K562 (cell line): ENCODE measurements at regions not wholly inside any gene's neighbourhood (a gene's known extent, or its start where the extent isn't known, plus 50 kb on each side); places are given as distances from the start of the nearest gene placed in this dataset.

ENCODE experiments used
- ATAC-seq: fragments of 200-7000 bp; cut with Tn5 transposase; 3 replicates; pipeline ENCODE4 v1.9.1; 2020; ENCODE audit warnings: moderate library complexity
- BruUV-seq: library from RNA; stranded (reverse); fragments of 400-500 nt; replicated peaks from 2 replicates; lab custom pipeline; 2021; lab: Mats Ljungman, UMichigan
- CTCF ChIA-PET: fragments of 300-600 bp; formaldehyde crosslinking; extraction: SDS; loops from one replicate; lab custom pipeline; 2021; ENCODE audit warnings: low intra/inter-chr PET ratio; lab: Yijun Ruan, JAX
- POLR2A ChIA-PET: fragments of 300-600, 350-650 bp; sonication (Branson Sonifier 250); formaldehyde crosslinking; extraction: SDS; loops from one replicate; lab custom pipeline; 2021; ENCODE audit warnings: antibody characterized with exemption, inconsistent platforms; lab: Yijun Ruan, JAX
- DNase-seq, 4 experiments: peaks; one replicate each; pipeline versions ENCODE4 v3.0.0 to v3.0.0-alpha.2; 2011 to 2018; ENCODE audit warnings: low spot score in 3 of 4, mixed read lengths in 3 of 4; ENCODE audit errors: extremely low read depth in 1 of 4
- FAIRE-seq: peaks from 2 replicates; lab custom pipeline; 2011; peaks lifted over from hg19 to GRCh38; lab: Jason Lieb, UNC
- H2AFZ ChIP-seq: 2 replicates; pipeline ENCODE4 v1.6.0; 2011; ENCODE audit warnings: low read depth, low read length, control low read depth, inconsistent platforms
- H3K27ac ChIP-seq: fragments of 200-600 bp; 3 replicates; pipeline ENCODE4 v1.8.0; 2011; ENCODE audit warnings: low read depth, mild to moderate bottlenecking, control low read depth, inconsistent platforms, low read length, moderate library complexity, mixed read lengths; ENCODE audit errors: extremely low read depth
- H3K27me3 ChIP-seq, 2 experiments: fragments of 300-600 bp in 1 of 2; 2 replicates in 1 of 2; 3 replicates in 1 of 2; pipeline versions ENCODE4 v1.6.0 to v1.8.0; 2011; ENCODE audit warnings: inconsistent platforms in 2 of 2, low read length in 2 of 2, mild to moderate bottlenecking in 1 of 2, mixed read lengths in 1 of 2, moderate library complexity in 1 of 2; ENCODE audit not compliant: control insufficient read depth in 2 of 2, insufficient read depth in 2 of 2
- H3K36me3 ChIP-seq: fragments of 300-600 bp; 3 replicates; pipeline ENCODE4 v1.8.0; 2011; ENCODE audit warnings: mild to moderate bottlenecking, low read length, inconsistent platforms; ENCODE audit not compliant: control insufficient read depth, insufficient read depth
- H3K4me1 ChIP-seq, 2 experiments: fragments of 200-600 bp in 1 of 2; replicated peaks in 1 of 2; 2 replicates in 1 of 2; 3 replicates in 1 of 2; pipeline versions ENCODE4 v1.5.1 to v1.8.0; 2011; ENCODE audit warnings: inconsistent platforms in 2 of 2, low read length in 2 of 2, mild to moderate bottlenecking in 1 of 2, mixed read lengths in 1 of 2, moderate library complexity in 1 of 2; ENCODE audit not compliant: control insufficient read depth in 2 of 2, insufficient read depth in 2 of 2
- H3K4me2 ChIP-seq: 2 replicates; pipeline ENCODE4 v1.6.1; 2011; ENCODE audit warnings: low read length, control low read depth, inconsistent platforms, mixed read lengths; ENCODE audit not compliant: insufficient read depth
- H3K4me3 ChIP-seq: fragments of 200-600 bp; sonication (generic), shearing (Covaris generic); 2 replicates; pipeline ENCODE4 v1.5.1; 2016; ENCODE audit warnings: control low read depth, inconsistent platforms
- H3K79me2 ChIP-seq: fragments of 200-600 bp; 3 replicates; pipeline ENCODE4 v1.8.0; 2011; ENCODE audit warnings: low read length, inconsistent platforms; ENCODE audit not compliant: control insufficient read depth, insufficient read depth
- H3K9ac ChIP-seq, 2 experiments: 2 replicates each; pipeline versions ENCODE4 v1.6.0 to v1.6.1; 2011; ENCODE audit warnings: low read depth in 2 of 2, low read length in 2 of 2, control low read depth in 1 of 2, inconsistent platforms in 1 of 2, mild to moderate bottlenecking in 1 of 2, mixed read lengths in 1 of 2; ENCODE audit not compliant: insufficient read depth in 1 of 2
- H3K9me1 ChIP-seq: one replicate; pipeline ENCODE4 v1.6.0; 2011; ENCODE audit warnings: inconsistent platforms, mild to moderate bottlenecking, low read length, moderate library complexity; ENCODE audit not compliant: control insufficient read depth, insufficient read depth
- H3K9me3 ChIP-seq: replicated peaks from 2 replicates; pipeline ENCODE4 v1.5.1; 2011; ENCODE audit warnings: low read depth, low read length, inconsistent platforms; ENCODE audit not compliant: control insufficient read depth, insufficient read depth
- H4K20me1 ChIP-seq: replicated peaks from 2 replicates; pipeline ENCODE4 v1.6.1; 2011; ENCODE audit warnings: low read length, inconsistent platforms, mixed read lengths; ENCODE audit not compliant: control insufficient read depth, insufficient read depth
- FOXJ2 ChIP-seq: fragments of 200-800 bp; sonication (Bioruptor generic); IDR thresholded peaks from 2 replicates; pipeline ENCODE4 v1.6.1; 2016; ENCODE audit warnings: missing genetic modification characterization, missing compliant biosample characterization
- HNRNPK ChIP-seq: fragments of 200-400 bp; formaldehyde crosslinking; IDR thresholded peaks from one replicate; pipeline ENCODE4 v1.6.1; 2018; ENCODE audit warnings: mild to moderate bottlenecking, low read depth, low read length; ENCODE audit not compliant: poor library complexity, severe bottlenecking
- HNRNPLL ChIP-seq: fragments of 200-400 bp; formaldehyde crosslinking; IDR thresholded peaks from 2 replicates; pipeline ENCODE4 v1.6.1; 2017; ENCODE audit warnings: low read length, low read depth, mild to moderate bottlenecking; ENCODE audit not compliant: poor library complexity, severe bottlenecking
- MIER1 ChIP-seq: fragments of 450-650 bp; IDR thresholded peaks from 2 replicates; pipeline ENCODE4 v1.6.1; 2016; ENCODE audit warnings: antibody characterized with exemption, mild to moderate bottlenecking, low read depth
- MYBL2 ChIP-seq, 2 experiments: fragments of 450-650 bp in 1 of 2; sonication (generic) in 1 of 2; formaldehyde crosslinking in 1 of 2; IDR thresholded peaks; 2 replicates each; pipeline versions ENCODE4 v1.6.1 to v1.8.1; 2017 to 2022; ENCODE audit warnings: borderline replicate concordance in 1 of 2, inconsistent platforms in 1 of 2, low read depth in 1 of 2, mild to moderate bottlenecking in 1 of 2, missing genetic modification reagents in 1 of 2, moderate library complexity in 1 of 2
- NFIX ChIP-seq: fragments of 250-450 bp; sonication (Bioruptor Pico); IDR thresholded peaks from 2 replicates; pipeline ENCODE4 v1.4.0; 2020; ENCODE audit warnings: low read depth, mild to moderate bottlenecking, moderate library complexity
- SMAD1 ChIP-seq: fragments of 150-350 bp; IDR thresholded peaks from 2 replicates; pipeline ENCODE4 v1.6.1; 2014; ENCODE audit warnings: low read length, low read depth; ENCODE audit not compliant: partially characterized antibody
- ZNF239 ChIP-seq: fragments of 250-450 bp; sonication (Bioruptor Pico); IDR thresholded peaks from 2 replicates; pipeline ENCODE4 v1.4.0; 2020; ENCODE audit warnings: mild to moderate bottlenecking
- ZNF384 ChIP-seq: IDR thresholded peaks from 2 replicates; pipeline ENCODE4 v1.6.1; 2012; ENCODE audit warnings: low read depth, low read length, improper control_type of control experiment
- ZNF507 ChIP-seq: conservative IDR thresholded peaks from 2 replicates; pipeline ENCODE4 v1.6.1; 2017; ENCODE audit warnings: missing genetic modification characterization, missing compliant biosample characterization
- WGBS: fragments of 100-300 bp; shearing (Covaris generic); methylation state at CpG from one replicate; pipeline ENCODE4 v1.1.6; 2016; ENCODE audit warnings: low coverage, mixed read lengths; ENCODE audit not compliant: insufficient coverage; ENCODE audit errors: missing lambda C conversion rate; 5-methylcytosine and 5-hydroxymethylcytosine counted together
- in situ Hi-C: fragments of 300-500 bp; cut with MboI; formaldehyde crosslinking; loops from 4 replicates; pipeline ENCODE4 v1.15.0; 2018; ENCODE audit warnings: inconsistent platforms, mixed read lengths
- intact Hi-C: fragments of 100-400 bp; cut with micrococcal nuclease; formaldehyde crosslinking; loops from 2 replicates; pipeline ENCODE4 v1.14.2; 2022
- TF ChIP-seq, protein P1 (sequence below): sonication (generic); formaldehyde crosslinking; IDR thresholded peaks from 2 replicates; pipeline ENCODE4 v1.9.0; 2022; ENCODE audit warnings: mild to moderate bottlenecking, missing genetic modification reagents
- TF ChIP-seq, protein P2 (sequence below): fragments of 250-450 bp; sonication (Bioruptor Pico); IDR thresholded peaks from 2 replicates; pipeline ENCODE4 v1.8.0; 2021; ENCODE audit warnings: borderline replicate concordance, mild to moderate bottlenecking, moderate library complexity; ENCODE audit not compliant: poor library complexity, severe bottlenecking
- TF ChIP-seq, protein P3 (sequence below): fragments of 450-650 bp; IDR thresholded peaks from 2 replicates; pipeline ENCODE4 v1.6.1; 2018; ENCODE audit not compliant: partially characterized antibody

- ChIA-PET POLR2A (no interaction called here), CTCF (no interaction called here)
- no peak overlapping the region for H3K4me2 ChIP-seq
- intact Hi-C loops (no loop called here), in situ Hi-C loops (no loop called here)
- ATAC-seq = no peak
- peaks cover 7% of the 10 kb centered on the region for H3K9me3 ChIP-seq
- H4K20me1 ChIP-seq = no peaks in the 10 kb centered on the region
- BruUV-seq = no TSS peak
- WGBS = 0% methylated on average over 5 of the region's 5 CpGs
- no peaks in the 10 kb centered on the region for H3K79me2 ChIP-seq
- no peaks in the 10 kb centered on the region for H3K36me3 ChIP-seq
- no peak overlapping the region for H3K4me3 ChIP-seq
- H3K9me1 ChIP-seq = no peaks in the 10 kb centered on the region
- peaks cover 2 to 4% of the 10 kb centered on the region in 2 experiments; a peak in 2 of 5 replicates for H3K4me1 ChIP-seq
- no peak for DNase-seq
- no peak overlapping the region for H3K27ac ChIP-seq
- H3K27me3 ChIP-seq = no peaks in the 10 kb centered on the region; a peak in 1 of 5 replicates
- no peak overlapping the region for H3K9ac ChIP-seq
- no peak overlapping the region for H2AFZ ChIP-seq
- FAIRE-seq = no peak
- no peak for TF ChIP-seq NFIX
- no peak for TF ChIP-seq FOXJ2 (tag)
- TF ChIP-seq ZNF239 = no peak
- no peak for TF ChIP-seq ZNF384
- TF ChIP-seq, protein P1, sequence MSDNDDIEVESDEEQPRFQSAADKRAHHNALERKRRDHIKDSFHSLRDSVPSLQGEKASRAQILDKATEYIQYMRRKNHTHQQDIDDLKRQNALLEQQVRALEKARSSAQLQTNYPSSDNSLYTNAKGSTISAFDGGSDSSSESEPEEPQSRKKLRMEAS (CRISPR knock-in tag) = no peak
- no peak for TF ChIP-seq HNRNPLL
- TF ChIP-seq SMAD1 = no peak
- TF ChIP-seq, protein P2, sequence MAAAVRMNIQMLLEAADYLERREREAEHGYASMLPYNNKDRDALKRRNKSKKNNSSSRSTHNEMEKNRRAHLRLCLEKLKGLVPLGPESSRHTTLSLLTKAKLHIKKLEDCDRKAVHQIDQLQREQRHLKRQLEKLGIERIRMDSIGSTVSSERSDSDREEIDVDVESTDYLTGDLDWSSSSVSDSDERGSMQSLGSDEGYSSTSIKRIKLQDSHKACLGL (CRISPR knock-in tag) = no peak
- no peak for TF ChIP-seq HNRNPK
- TF ChIP-seq MIER1 = no peak
- no peak for TF ChIP-seq ZNF507 (tag)
- TF ChIP-seq, protein P3, sequence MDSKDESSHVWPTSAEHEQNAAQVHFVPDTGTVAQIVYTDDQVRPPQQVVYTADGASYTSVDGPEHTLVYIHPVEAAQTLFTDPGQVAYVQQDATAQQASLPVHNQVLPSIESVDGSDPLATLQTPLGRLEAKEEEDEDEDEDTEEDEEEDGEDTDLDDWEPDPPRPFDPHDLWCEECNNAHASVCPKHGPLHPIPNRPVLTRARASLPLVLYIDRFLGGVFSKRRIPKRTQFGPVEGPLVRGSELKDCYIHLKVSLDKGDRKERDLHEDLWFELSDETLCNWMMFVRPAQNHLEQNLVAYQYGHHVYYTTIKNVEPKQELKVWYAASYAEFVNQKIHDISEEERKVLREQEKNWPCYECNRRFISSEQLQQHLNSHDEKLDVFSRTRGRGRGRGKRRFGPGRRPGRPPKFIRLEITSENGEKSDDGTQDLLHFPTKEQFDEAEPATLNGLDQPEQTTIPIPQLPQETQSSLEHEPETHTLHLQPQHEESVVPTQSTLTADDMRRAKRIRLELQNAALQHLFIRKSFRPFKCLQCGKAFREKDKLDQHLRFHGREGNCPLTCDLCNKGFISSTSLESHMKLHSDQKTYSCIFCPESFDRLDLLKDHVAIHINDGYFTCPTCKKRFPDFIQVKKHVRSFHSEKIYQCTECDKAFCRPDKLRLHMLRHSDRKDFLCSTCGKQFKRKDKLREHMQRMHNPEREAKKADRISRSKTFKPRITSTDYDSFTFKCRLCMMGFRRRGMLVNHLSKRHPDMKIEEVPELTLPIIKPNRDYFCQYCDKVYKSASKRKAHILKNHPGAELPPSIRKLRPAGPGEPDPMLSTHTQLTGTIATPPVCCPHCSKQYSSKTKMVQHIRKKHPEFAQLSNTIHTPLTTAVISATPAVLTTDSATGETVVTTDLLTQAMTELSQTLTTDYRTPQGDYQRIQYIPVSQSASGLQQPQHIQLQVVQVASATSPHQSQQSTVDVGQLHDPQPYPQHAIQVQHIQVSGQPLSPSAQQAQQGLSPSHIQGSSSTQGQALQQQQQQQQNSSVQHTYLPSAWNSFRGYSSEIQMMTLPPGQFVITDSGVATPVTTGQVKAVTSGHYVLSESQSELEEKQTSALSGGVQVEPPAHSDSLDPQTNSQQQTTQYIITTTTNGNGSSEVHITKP = no peak
- TF ChIP-seq MYBL2 (IDR thresholded peaks at IDR 0.05; ENCODE audit: low read depth) = no peak
- TF ChIP-seq MYBL2 (CRISPR knock-in tag; IDR thresholded peaks at IDR 0.05; ENCODE audit: borderline replicate concordance) = no peak
These were observed 381.6 kb downstream of the VRK1 start for GRCh38 chr14:97178781-97179180.
